Right forelimb (tissue), 1 donor: ENCODE measurements at regions not wholly inside any gene's neighbourhood (a gene's known extent, or its start where the extent isn't known, plus 50 kb on each side); places are given as distances from the start of the nearest gene placed in this dataset.

ENCODE experiments used
- DNase-seq: peaks from one replicate; pipeline ENCODE4 v3.0.0-alpha.2; 2018

DNA sequence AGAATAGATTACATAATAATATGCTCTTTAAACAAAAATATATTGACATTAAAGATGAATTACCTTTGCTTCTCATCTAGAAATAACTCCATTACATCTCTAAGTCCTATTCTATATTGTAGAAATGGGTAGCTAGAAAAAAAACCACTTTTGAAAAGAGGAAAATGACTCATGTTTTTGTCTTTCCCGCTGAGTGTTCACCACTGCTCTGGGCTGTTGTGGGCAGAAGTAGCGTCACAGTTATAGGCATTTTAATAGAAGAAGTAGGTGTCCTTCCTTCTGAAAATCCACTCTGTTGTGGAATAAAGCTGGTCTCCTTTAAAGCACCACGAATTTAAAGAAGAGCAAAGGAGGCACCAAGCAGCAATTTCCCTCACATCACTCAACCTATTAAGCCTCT, 117.6 kb upstream of the NFE2L3 start:
- DNase-seq: no peak

DNA sequence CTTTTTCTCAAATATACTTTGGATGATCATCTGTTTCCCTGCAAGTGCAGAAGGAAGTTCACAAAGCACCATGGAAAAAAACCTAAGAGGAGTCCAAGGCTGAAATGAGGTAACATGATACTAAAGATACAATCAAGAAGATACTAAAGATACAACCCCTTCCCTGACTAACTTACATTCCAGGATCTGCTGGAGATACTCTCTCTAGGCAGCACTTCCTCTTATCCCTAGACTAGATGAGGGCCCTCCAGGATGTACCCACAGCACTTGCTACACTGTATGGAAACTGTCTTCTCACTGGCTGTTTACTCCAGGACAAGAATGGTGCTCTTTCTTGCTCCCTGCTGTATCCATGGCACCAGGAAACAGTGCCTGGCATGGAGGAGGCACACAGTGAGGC, 116.4 kb upstream of the NFE2L3 start:
- no peak for DNase-seq

DNA sequence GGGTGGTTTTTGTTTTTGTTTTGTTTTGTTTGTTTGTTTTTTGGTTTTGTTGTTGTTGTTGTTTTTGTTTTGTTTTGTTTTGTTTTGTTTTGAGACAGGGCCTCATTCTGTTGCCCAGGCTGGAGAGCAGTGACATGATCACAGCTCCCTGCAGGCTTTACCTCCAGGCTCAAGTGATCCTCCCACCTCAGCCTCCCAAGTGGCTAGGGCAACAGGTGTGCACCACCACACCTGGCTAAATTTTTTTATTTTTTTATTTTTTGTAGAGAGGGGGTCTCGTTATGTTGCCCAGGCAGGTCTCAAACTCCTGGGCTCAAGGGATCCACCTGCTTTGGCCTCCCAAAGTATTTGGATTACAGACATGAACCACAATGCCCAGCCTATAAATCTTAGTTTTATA, 115.9 kb upstream of the NFE2L3 start:
- DNase-seq: no peak

DNA sequence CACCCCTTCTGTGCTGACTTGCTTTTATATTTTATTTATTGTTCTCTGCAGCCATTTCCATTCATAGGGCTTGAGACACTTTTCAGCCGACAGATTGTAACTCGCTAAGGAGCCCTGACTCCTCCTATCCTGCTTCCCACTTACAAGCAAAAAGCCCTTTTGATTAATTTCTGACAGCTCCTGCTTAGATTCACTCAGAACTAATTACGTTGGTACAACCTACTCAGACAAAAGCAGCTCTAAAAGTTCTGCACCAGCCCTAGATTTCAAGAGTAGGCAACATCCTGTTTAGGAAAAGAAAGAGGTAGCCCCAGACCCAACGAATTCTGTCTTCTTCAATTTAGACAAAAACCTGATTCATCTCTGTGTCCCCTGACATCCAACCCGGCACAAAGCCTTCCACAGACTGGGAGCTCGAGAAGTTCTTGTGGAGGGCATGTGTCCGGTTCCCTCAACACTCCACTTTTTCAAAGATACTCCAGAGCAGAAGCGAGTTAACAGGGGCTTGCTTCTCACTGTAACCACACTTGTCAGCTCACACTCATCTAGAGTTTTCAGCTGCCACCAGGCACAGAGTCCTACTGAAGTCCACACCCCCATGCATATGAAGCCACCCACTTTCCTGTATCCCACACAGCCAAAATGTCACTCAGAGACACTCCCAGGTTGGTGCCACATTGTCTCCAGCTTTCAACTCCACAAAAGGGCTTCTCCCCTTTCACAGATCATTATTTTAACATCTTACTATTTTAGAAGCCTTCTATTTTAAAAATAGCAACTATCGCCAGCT, 113.6 kb upstream of the NFE2L3 start:
- DNase-seq: no peak

DNA sequence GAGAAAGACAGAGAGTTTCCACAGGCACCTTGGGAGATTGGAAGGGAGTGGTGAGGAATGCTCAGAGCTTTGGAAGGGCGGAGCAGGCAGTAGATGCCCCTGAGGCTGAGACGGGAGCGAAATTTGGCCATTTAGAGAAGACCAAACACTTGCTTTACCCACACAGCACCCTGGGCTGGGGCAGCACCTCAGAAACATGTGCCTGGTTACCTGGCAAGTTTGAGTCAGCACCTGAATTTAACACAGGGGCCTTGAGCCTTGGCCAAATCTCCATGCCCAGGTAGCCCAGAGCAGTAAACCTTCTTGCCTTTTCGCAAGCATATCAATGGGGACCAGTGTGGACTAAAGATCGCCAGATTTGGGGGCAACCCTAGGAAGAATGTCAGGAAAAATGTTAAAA, 111.9 kb upstream of the NFE2L3 start:
- no peak for DNase-seq

DNA sequence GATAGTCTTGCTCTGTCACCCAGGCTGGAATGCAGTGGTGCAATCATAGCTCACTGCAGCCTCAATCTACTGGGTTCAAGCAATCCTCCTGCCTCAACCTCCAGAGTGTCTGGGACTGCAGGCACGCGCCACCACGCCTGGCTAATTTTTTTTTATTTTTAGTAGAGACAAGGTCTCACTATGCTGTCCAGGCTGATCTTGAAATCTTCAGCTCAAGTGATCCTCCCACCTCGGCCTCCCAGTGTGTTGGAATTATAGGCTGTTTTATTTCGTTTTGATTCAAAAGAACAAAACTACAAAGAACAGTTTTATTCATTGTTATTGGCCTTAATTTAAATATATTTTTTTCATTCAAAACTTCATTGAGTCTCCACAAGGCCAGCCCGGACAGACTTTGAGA, 109.8 kb upstream of the NFE2L3 start:
- DNase-seq: no peak

DNA sequence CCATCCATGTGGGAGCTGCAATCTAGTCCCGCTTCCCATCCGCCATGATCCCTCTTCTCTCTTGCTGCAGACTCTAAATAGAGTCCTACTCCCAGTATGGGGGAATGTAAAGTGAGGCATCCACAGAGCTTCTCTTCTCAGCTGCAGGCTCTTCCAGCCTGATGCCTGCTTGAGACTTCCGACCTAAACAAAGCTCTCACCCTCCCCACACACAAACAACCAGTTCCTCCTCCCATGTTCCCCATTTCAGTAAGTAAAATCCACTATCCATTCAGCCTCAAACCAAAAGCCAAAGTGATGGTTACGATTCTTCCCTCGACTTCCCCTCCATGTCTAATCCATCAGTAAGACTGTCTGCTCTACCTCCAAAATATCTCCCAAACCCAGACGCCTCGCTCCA, 108.2 kb upstream of the NFE2L3 start:
- no peak for DNase-seq

DNA sequence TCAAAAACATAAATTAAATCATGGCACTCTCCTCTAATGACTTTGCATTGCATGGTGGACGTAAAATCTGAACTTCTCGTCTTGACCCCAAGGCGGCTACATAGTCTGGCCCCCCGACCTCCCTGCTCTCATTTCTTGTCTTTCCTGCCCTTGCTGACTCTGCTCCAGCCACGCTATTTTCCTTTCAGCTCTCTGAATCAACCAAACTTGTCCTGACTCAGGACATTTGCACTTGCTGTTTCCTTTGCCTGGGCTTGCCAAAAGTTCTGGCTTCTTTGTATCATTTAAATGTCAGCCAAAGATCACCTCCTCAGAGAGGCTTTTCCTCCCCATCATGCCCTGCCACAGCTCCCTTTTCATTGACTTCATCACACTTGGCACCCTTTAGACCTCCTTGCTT, 107.7 kb upstream of the NFE2L3 start:
- no peak for DNase-seq

DNA sequence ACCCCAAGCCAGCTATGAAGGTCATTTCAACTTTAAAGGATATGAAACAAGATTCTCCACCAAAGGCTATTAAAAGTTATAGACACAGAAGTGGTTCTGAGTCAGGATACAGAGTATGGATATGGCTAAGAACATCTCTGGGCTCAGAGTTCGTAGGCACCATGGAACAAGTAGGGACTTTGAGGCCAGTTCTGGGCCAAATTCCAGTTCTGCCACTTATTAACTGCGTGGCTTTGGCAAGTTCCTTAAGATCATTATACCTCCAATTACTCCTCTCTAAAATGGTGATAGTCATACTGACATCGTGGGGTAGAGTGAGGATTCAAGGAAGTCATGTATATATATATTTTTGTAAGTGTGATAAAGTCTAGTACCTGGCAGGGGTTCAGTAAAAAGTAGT, 105.8 kb upstream of the NFE2L3 start:
- no peak for DNase-seq

DNA sequence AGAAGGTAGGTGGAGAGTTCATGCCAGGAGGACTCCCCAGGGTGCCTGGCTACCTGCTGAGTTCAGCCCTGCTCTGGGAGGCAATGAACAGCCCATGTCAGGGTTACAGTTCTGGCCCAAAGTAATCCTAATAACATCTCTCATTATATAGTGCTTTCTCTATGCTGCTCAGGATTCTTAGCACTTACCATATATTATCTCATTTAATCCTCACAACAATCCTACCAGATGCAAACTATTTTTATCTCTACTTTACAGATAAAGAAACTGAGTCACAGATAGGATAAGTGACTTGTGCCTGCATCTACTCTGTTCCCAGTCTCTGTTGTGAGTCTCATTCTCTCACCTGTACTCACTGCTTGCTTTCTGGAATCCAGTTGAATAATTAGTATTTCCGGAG, 105.1 kb upstream of the NFE2L3 start:
- DNase-seq: no peak

DNA sequence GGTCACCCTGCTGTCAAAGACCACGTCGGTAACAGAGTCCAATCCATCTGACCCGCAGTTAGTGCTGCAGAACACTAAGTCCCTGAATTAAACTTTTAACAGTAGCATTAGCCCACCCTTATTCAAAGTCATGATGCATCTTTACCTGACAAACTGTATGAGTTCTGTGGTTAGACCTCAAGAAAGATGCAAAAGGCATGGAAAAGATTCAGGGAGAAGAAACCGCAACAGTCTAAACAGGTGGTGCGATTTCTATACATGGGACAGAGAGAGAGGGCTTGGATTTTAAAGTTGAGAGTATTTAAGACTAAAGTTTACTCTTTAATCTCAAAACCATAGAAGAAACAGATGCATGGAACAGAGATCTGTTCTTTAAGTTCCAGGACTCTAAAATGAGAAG, 103.3 kb upstream of the NFE2L3 start:
- DNase-seq: no peak

DNA sequence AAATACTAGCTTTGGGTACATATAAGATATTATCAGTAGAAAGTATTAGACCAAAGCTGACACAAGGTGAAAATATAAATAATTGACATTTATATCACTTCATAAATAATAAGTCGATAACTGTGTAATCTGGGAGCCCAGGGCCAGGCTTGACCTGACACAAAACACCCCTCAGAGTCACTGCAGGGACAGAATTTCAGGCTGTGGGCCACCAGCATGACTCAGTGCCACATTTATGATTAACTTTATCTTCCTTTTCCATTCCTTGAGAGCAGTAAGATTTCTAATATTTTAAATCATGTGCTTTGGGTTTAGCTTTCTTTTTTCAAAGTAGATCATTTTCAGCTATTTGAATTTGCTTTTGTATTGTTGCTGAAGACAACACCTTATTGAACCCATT, 102.9 kb upstream of the NFE2L3 start:
- no peak for DNase-seq

DNA sequence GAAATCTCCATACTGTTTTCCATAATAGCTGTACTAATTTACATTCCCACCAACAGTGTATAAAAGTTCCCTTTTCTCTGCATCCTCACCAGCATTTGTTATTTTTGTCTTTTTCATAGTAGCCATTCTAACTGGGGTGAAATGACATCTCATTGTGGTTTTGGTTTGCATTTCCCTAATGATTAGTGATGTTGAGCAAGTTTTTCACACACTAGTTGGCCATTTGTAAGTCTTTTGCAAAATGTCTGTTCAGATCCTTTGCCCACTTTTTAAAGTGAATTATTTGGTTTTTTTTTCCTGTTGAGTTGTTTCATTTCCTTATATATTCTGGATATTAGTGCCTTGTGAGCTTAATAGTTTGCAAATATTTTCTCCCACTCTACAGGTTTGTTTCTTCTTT, 101.0 kb upstream of the NFE2L3 start:
- no peak for DNase-seq

DNA sequence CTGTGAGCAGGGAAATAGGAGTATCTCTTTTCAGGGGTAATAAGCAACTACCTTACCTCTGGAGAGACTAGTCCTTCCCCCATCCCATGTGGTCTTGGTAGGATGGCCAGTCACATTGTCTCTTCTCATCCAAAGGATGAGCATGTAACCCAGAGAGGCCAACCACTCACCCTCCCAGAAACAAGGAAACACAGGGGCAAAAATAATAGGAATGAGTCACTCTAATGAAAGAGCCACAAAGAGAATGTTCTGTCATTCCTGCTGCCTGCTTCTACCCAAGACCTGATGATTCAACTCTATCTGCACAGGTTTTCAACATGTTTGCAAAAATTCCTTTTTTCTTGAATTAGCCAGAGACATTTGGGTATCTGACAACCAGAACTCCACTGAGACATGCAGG, 99.3 kb upstream of the NFE2L3 start:
- DNase-seq: no peak

DNA sequence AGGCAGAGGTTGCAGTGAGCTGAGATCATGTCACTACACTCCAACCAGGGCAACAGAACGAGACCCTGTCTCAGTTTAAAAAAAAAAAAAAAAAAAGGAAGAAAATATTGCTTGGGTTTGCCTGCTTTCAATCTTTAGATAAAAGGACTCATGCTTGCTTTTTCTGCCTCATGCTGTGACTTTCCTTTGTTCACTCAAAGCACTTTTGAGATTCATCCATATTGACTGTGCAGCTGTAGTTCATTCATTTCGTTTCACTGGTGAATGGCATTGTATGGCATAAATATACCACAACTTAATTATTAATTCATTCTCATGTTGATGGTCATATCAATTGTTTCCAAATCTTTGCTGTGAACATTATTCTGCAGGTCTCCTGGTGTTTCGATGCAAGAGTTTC, 97.6 kb upstream of the NFE2L3 start:
- no peak for DNase-seq

DNA sequence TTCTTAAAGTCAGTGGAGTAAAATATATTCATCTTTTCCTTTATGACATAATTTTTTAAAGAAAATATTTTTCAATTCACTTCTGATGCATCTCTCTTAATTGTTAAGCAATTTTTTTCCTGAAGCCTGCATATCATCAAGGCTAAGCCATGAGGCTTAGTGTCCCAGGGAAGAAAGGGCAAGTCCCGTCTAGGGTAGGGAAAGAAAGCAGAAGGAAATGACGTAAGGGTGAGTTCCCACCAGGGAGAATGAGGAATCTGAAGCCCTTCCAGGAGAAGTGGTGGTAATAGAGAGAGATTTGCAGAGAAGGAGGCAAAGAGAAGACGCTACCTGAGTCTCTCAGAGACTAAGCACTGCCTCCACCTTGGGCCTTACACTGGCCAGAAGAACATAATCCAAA, 96.8 kb upstream of the NFE2L3 start:
- no peak for DNase-seq

DNA sequence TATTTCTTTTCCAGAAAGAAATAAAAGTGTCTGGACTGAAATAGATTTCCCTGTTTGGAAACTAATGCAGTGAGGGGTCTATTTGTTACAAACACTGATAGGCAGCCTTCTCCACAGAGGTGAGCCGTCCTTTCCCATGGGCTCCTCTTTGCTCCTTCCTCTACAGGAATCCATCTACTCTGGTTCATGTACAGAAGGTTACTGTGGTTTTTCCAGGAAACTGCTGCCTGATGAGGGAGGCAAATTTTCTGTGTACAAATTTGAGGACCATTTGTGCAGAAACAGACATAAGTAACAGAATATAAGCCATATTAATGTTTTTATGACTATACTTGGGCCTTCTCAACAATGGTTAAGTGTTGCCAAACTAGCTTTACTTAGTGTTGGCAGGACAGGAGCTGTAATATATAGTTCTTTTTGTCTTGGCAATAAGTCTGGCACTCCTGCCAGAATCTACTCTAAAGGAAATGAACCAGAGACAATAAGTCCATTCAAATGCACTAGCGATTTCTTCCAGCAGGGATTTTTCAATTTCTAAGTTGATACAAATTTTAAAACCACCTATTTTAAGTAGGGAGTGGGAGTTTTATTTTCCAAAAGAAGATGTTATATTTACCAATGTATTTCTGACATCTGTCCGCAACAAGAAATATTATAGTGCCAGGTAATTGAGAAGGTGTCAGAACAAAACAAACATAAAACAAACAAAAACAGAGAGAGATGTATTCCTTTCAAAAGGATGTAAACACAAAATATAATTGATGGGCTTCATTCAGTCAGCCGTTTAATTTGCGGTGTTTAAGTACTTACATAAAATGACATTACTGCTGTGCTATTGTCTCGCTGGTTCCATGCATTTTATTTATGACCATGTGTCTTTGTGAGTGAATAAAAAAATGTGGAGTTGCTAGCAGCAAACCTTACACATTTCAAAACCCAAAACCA, 91.0 kb upstream of the NFE2L3 start:
- no peak for DNase-seq

DNA sequence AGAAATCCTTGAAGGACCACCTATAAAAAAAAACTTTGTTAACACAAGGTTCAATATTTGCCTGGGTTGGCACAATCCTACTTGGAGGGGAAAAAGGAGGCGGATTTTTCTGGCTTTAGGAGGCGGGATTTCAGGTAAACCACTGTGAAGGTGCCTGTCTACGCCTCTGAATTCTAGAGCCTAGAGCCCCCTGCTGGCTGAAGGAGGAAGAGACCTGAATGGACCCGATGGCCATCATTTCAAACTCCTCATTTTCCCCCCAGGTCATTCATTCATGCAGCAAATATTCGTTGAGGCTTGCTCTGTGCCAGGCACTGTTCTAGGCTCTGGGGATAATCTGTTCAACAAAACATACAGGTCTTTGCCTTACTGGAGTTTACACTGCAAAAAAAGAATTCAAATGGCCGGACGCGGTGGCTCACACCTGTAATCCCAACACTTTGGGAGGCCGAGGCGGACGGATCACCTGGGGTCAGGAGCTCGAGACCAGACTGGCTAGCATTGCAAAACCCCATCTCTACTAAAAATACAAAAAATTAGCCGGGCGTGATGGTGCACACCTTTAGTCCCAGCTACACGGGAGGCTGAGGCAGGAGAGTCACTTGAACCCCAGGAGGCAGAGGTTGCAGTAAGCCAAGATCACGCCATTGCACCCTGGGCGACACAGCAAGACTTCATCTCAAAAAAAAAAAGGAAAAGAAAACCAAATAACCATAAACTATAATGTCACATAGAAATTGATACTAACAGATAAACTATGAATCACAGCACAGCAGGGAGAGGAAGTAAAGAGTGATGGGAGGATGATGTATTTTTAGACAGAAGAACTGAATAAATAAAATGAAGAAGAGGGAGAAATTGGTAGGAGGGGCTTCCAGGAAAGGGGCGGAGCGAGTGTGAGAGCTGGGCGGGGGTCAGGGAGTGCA, 90.1 kb upstream of the NFE2L3 start:
- peak; percentile 76 for DNase-seq

DNA sequence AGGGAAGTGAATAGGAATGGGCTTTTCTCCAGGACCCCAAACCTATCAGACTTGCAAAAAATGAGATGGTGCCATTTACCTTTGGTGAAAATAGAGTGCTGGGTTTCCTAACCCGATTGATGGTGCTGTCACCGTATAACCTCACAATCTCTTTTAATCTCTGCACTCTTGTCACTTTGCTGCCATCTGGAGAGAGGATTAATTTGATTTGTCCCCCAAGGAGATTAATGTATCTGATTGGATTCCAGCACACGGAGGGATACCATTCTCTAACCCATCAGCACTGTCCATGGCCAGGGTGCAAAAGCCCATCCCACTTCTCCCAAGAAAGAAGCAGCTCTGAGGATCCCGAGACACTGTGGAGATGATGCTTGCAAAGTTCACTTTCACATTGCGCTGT, 86.3 kb upstream of the NFE2L3 start:
- no peak for DNase-seq

DNA sequence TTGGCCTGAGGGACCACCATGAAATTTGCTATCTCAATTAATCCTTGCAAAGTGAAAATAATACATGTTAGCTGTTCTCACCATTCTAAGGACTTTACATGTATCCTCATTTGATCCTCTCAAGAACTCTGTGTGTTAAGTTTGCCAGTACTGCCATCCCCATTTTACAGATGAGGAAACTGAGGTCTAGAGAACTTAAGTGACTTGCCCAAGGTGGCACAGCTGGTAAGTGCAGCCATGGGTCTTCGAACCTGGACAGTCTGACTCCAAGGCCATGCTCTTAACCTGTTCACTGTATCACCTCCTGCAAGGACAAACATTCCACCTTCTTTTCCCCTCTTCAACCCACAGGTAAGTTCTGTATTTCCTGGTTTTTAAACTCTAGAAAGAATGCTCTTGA, 85.3 kb upstream of the NFE2L3 start:
- DNase-seq: no peak

DNA sequence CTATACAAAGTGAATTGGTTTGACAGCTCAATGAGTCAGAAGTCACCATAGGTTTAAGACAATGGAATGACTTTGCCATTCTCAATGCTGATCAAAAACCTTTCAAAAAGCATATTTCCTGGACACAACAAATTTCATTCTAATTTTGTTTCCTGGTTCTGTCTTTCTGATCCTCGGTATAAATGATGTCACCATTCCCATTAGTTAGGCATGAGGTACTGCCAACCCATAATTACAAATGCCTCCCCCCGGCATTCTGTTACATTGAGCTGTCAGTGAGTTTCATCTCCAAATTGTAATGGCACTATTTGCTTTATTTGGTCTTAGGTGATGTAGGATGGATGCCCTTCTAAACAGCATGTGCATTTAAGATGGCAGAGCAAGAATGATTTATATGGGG, 81.7 kb upstream of the NFE2L3 start:
- no peak for DNase-seq

DNA sequence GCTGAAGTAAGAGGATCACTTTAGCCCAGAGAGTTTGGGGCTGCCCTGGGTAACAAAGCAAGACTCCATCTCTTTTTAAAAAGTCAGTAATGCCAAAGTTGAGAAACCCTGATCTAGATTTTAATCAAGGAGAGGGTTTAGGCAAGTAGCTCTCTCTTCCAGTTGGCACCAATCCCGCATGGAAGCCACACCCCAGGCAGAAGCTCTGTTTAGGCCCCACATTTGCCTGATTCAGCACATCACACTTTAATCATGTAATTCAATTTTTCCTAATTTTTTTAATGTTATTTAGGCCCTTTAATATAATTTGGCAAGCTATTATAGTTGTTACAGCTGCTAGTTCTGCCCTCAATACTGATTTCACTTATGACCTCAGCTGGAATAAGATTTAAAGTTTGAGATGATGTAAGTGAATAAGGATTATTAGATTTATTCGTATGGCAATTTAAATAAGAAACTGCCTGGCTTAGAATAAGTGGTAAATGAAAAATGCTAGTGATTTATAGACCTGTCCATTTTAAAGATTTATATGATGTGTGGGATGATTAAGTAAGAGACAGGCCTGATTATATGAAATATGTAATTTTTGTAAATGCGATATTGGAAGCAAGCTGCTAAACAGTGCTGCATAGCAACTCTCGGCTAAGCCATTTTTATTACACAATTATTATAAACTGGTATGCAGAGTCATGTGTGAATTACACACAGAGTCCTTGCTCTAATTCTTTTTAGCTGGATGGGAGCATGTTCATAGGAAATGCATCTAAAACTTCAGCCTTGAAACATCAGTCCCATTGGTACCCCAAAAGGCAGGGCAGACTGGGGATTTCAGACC, 80.2 kb upstream of the NFE2L3 start:
- no peak for DNase-seq
